ENCODE measurements at regions not wholly inside any gene's neighbourhood (a gene's known extent, or its start where the extent isn't known, plus 50 kb on each side); places are given as distances from the start of the nearest gene placed in this dataset.

- DNase-seq (ENCODE audit: low read depth in 1 of 2, low spot score in 1 of 2) (no peak), ATAC-seq (no peak), FAIRE-seq (no peak)
- no peaks in the 10 kb centered on the region for H3K4me1 ChIP-seq
- no peak overlapping the region for H3K4me3 ChIP-seq
- 95% methylated on average over 5 of the region's 5 CpGs for WGBS (ENCODE audit: missing lambda C conversion rate)
- POLR2A ChIA-PET: no interaction called here
- H3K27ac ChIP-seq: no peak overlapping the region
- H3K4me2 ChIP-seq: no peak overlapping the region
- CTCF ChIA-PET: no interaction called here
- TF ChIP-seq FOSB (CRISPR knock-in tag; IDR thresholded peaks at IDR 0.05) (no peak), POLR2AphosphoS2 (conservative IDR thresholded peaks at IDR 0.05; ENCODE audit: low read length) (no peak), HOXB13 (CRISPR knock-in tag; IDR thresholded peaks at IDR 0.05; ENCODE audit: low read depth) (no peak), FOXS1 (CRISPR knock-in tag; IDR thresholded peaks at IDR 0.05) (no peak), KDM1A (IDR thresholded peaks at IDR 0.05; ENCODE audit: low read depth) (no peak), CEBPB (IDR thresholded peaks at IDR 0.05) (no peak), RARB (CRISPR knock-in tag; IDR thresholded peaks at IDR 0.05) (no peak), HEYL (CRISPR knock-in tag; IDR thresholded peaks at IDR 0.05) (no peak), ESRRA (IDR thresholded peaks at IDR 0.05; ENCODE audit: borderline replicate concordance, low read length) (no peak)
- no peaks in the 10 kb centered on the region for H3K9me3 ChIP-seq
Observed at GRCh38 chrY:15466891-15467290, 942.6 kb downstream of the NLGN4Y start.

DNA sequence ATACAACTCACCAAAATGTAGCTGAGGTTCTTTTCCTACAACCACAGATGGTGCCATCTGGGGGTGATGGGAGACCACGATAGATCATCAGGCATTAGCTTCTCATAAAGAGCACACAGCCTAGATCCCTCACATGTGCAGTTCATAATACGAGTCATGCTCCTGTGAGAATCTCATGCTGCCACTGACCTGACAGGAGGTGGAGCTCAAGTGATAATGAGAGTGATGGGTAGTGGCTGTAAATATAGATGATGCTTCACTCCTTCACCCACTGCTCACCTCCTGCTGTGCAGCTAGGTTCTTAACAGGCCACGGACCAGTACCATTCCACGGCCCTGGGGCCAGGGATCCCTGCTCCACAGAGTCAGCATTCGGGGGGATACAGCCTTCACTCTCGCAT, 943.8 kb downstream of the NLGN4Y start:
- 70% methylated on average over 5 of the region's 6 CpGs for WGBS (ENCODE audit: missing lambda C conversion rate)
- ATAC-seq (no peak), DNase-seq (ENCODE audit: low read depth in 1 of 2, low spot score in 1 of 2) (peak in 1 of 2 experiments; percentile 3), FAIRE-seq (no peak)
- Histone ChIP-seq H3K4me2 (no peak overlapping the region), H3K9me3 (no peaks in the 10 kb centered on the region), H3K4me3 (no peak overlapping the region), H3K4me1 (no peaks in the 10 kb centered on the region), H3K27ac (no peak overlapping the region)
- no peak for TF ChIP-seq REST (IDR thresholded peaks at IDR 0.05)
- no peak for TF ChIP-seq HES2 (IDR thresholded peaks at IDR 0.05)
- TF ChIP-seq ZC3H11A (IDR thresholded peaks at IDR 0.05): no peak
- TF ChIP-seq POLR2AphosphoS2 (conservative IDR thresholded peaks at IDR 0.05; ENCODE audit: low read length): no peak
- no peak for TF ChIP-seq CBX2 (IDR thresholded peaks at IDR 0.05; ENCODE audit: borderline replicate concordance, low read depth)
- no peak for TF ChIP-seq CTCF (IDR thresholded peaks at IDR 0.05)
- no peak for TF ChIP-seq HOXA7 (CRISPR knock-in tag; IDR thresholded peaks at IDR 0.05)
- no peak for TF ChIP-seq HOXB5 (CRISPR knock-in tag; IDR thresholded peaks at IDR 0.05)
- TF ChIP-seq KDM1A (IDR thresholded peaks at IDR 0.05; ENCODE audit: low read depth): no peak
- no peak for TF ChIP-seq ZNF302 (CRISPR knock-in tag; IDR thresholded peaks at IDR 0.05)
- ChIA-PET CTCF (no interaction called here), POLR2A (no interaction called here)

DNA sequence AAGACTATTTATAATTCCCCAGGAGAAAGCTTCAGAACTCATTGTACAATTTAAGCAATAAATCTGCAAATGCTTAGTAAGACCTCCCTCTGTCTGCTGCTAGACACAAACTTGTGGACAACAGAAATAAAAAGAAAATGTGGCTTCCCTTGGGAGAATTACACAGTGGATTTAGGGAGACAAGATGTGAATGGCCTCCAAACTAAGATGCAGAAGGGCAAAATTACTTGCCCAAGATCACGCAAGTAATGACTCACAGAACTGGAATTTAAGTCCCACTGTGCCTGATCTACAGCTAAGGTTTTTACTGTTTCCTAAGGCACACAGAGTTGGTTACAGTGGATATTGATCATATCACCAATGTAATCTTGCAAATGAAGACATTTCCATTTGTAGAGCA, 947.0 kb downstream of the NLGN4Y start:
- no peak for FAIRE-seq
- Histone ChIP-seq H3K4me2 (no peak overlapping the region), H3K4me3 (no peak overlapping the region), H3K9me3 (no peaks in the 10 kb centered on the region), H3K27ac (no peak overlapping the region), H3K4me1 (no peaks in the 10 kb centered on the region)
- WGBS (ENCODE audit: missing lambda C conversion rate): 17% methylated on average over 1 of the region's 1 CpG
- DNase-seq (ENCODE audit: low read depth in 1 of 2, low spot score in 1 of 2): no peak
- ATAC-seq: no peak
- CTCF ChIA-PET: no interaction called here
- POLR2A ChIA-PET: no interaction called here
- TF ChIP-seq CBX2 (IDR thresholded peaks at IDR 0.05; ENCODE audit: borderline replicate concordance, low read depth) (no peak), CHD4 (IDR thresholded peaks at IDR 0.05; ENCODE audit: borderline replicate concordance) (no peak), NR3C1 (IDR thresholded peaks at IDR 0.05) (no peak), HES2 (IDR thresholded peaks at IDR 0.05) (no peak), HOXB13 (CRISPR knock-in tag; IDR thresholded peaks at IDR 0.05; ENCODE audit: low read depth) (no peak), JUNB (IDR thresholded peaks at IDR 0.05) (no peak), GATA3 (IDR thresholded peaks at IDR 0.05; ENCODE audit: borderline replicate concordance) (no peak), NPAS2 (CRISPR knock-in tag; IDR thresholded peaks at IDR 0.05; ENCODE audit: borderline replicate concordance) (no peak), RFX5 (IDR thresholded peaks at IDR 0.05) (no peak), NFE2L2 (conservative IDR thresholded peaks at IDR 0.05; ENCODE audit: low read length) (no peak), CHD2 (IDR thresholded peaks at IDR 0.05; ENCODE audit: low read length, partially characterized antibody) (no peak), MYC (IDR thresholded peaks at IDR 0.05; ENCODE audit: borderline replicate concordance, low read length) (no peak), FOSB (CRISPR knock-in tag; IDR thresholded peaks at IDR 0.05) (no peak), SMC3 (IDR thresholded peaks at IDR 0.05) (no peak), EHMT2 (IDR thresholded peaks at IDR 0.05; ENCODE audit: low read depth) (no peak)
- TF ChIP-seq, protein P1, sequence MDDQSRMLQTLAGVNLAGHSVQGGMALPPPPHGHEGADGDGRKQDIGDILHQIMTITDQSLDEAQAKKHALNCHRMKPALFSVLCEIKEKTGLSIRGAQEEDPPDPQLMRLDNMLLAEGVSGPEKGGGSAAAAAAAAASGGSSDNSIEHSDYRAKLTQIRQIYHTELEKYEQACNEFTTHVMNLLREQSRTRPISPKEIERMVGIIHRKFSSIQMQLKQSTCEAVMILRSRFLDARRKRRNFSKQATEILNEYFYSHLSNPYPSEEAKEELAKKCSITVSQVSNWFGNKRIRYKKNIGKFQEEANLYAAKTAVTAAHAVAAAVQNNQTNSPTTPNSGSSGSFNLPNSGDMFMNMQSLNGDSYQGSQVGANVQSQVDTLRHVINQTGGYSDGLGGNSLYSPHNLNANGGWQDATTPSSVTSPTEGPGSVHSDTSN (IDR thresholded peaks at IDR 0.05): no peak
- TF ChIP-seq, protein P2, sequence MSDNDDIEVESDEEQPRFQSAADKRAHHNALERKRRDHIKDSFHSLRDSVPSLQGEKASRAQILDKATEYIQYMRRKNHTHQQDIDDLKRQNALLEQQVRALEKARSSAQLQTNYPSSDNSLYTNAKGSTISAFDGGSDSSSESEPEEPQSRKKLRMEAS (IDR thresholded peaks at IDR 0.05): no peak

All from A549 (cell line).